ENCODE measurements at regions not wholly inside any gene's neighbourhood (a gene's known extent, or its start where the extent isn't known, plus 50 kb on each side); places are given as distances from the start of the nearest gene placed in this dataset.
"Not testable (repeated sequence)": the region's sequence is repeated elsewhere in the genome, so short reads cannot be mapped to it uniquely, and the experiment has no call there.

- peaks cover 14% of the 10 kb centered on the region for H3K27me3 Mint-ChIP-seq (ENCODE audit: low read depth)
- H3K9me3 Mint-ChIP-seq; H3K4me1 Mint-ChIP-seq (ENCODE audit: low read depth); H3K36me3 Mint-ChIP-seq (ENCODE audit: low read depth); H3K4me3 Mint-ChIP-seq; H3K27ac Mint-ChIP-seq: not testable (repeated sequence)
Measured at GRCh38 chr11:67846303-67846702, 157.6 kb downstream of the UNC93B1 start.

- not testable (repeated sequence) for H3K9me3 Mint-ChIP-seq; H3K27ac Mint-ChIP-seq; H3K4me1 Mint-ChIP-seq (ENCODE audit: low read depth); H3K36me3 Mint-ChIP-seq (ENCODE audit: low read depth); H3K4me3 Mint-ChIP-seq
- H3K27me3 Mint-ChIP-seq (ENCODE audit: low read depth), result peaks cover 20% of the 10 kb centered on the region
Measured at GRCh38 chr11:67845296-67845695, 158.6 kb downstream of the UNC93B1 start.

- H3K4me1 Mint-ChIP-seq (ENCODE audit: low read depth); H3K36me3 Mint-ChIP-seq (ENCODE audit: low read depth); H3K27ac Mint-ChIP-seq; H3K9me3 Mint-ChIP-seq; H3K4me3 Mint-ChIP-seq: not testable (repeated sequence)
- peaks cover 20% of the 10 kb centered on the region for H3K27me3 Mint-ChIP-seq (ENCODE audit: low read depth)
Measured at GRCh38 chr11:67840599-67840998, 163.3 kb downstream of the UNC93B1 start.

- not testable (repeated sequence) for H3K4me3 Mint-ChIP-seq; H3K27ac Mint-ChIP-seq; H3K9me3 Mint-ChIP-seq; H3K36me3 Mint-ChIP-seq (ENCODE audit: low read depth); H3K4me1 Mint-ChIP-seq (ENCODE audit: low read depth)
- H3K27me3 Mint-ChIP-seq (ENCODE audit: low read depth), result peaks cover 48% of the 10 kb centered on the region
Measured at GRCh38 chr11:67830152-67830551, 155.7 kb upstream of the ALDH3B2 start.

- H3K4me1 Mint-ChIP-seq (ENCODE audit: low read depth), result not testable (repeated sequence)
Measured at GRCh38 chr11:67826951-67827296, 152.5 kb upstream of the ALDH3B2 start.

GRCh38 chr11:67826028-67826950, 151.9 kb upstream of the ALDH3B2 start:
- not testable (repeated sequence) for H3K36me3 Mint-ChIP-seq (ENCODE audit: low read depth); H3K4me1 Mint-ChIP-seq (ENCODE audit: low read depth); H3K27ac Mint-ChIP-seq; H3K4me3 Mint-ChIP-seq; H3K9me3 Mint-ChIP-seq
- H3K27me3 Mint-ChIP-seq (ENCODE audit: low read depth), result peaks cover 40% of the 10 kb centered on the region

More at GRCh38 chr11:67826951-67827296, 152.5 kb upstream of the ALDH3B2 start:
- H3K4me3 Mint-ChIP-seq; H3K27ac Mint-ChIP-seq; H3K36me3 Mint-ChIP-seq (ENCODE audit: low read depth); H3K9me3 Mint-ChIP-seq: not testable (repeated sequence)
- H3K27me3 Mint-ChIP-seq (ENCODE audit: low read depth), result peaks cover 40% of the 10 kb centered on the region

GRCh38 chr11:67824861-67825260, 150.4 kb upstream of the ALDH3B2 start:
- H3K4me1 Mint-ChIP-seq (ENCODE audit: low read depth); H3K4me3 Mint-ChIP-seq; H3K27ac Mint-ChIP-seq; H3K9me3 Mint-ChIP-seq; H3K36me3 Mint-ChIP-seq (ENCODE audit: low read depth): not testable (repeated sequence)
- H3K27me3 Mint-ChIP-seq (ENCODE audit: low read depth), result peaks cover 37% of the 10 kb centered on the region

GRCh38 chr11:67820081-67820480, 145.7 kb upstream of the ALDH3B2 start:
- Mint-ChIP-seq H3K27me3 (ENCODE audit: low read depth) (peaks cover under 1% of the 10 kb centered on the region), H3K9me3 (no peaks in the 10 kb centered on the region), H3K4me3 (no peak overlapping the region), H3K27ac (no peak overlapping the region), H3K36me3 (ENCODE audit: low read depth) (no peaks in the 10 kb centered on the region), H3K4me1 (ENCODE audit: low read depth) (no peaks in the 10 kb centered on the region)

- not testable (repeated sequence) for H3K4me1 Mint-ChIP-seq (ENCODE audit: low read depth); H3K9me3 Mint-ChIP-seq; H3K27me3 Mint-ChIP-seq (ENCODE audit: low read depth); H3K4me3 Mint-ChIP-seq; H3K36me3 Mint-ChIP-seq (ENCODE audit: low read depth); H3K27ac Mint-ChIP-seq
Measured at GRCh38 chr11:67817558-67817957, 143.1 kb upstream of the ALDH3B2 start.

- H3K27ac Mint-ChIP-seq; H3K4me1 Mint-ChIP-seq (ENCODE audit: low read depth); H3K36me3 Mint-ChIP-seq (ENCODE audit: low read depth); H3K9me3 Mint-ChIP-seq; H3K4me3 Mint-ChIP-seq: not testable (repeated sequence)
- H3K27me3 Mint-ChIP-seq (ENCODE audit: low read depth), result peaks cover 28% of the 10 kb centered on the region
Measured at GRCh38 chr11:67809301-67809700, 134.9 kb upstream of the ALDH3B2 start.

GRCh38 chr11:67807896-67808295, 133.5 kb upstream of the ALDH3B2 start:
- H3K4me1 Mint-ChIP-seq (ENCODE audit: low read depth), result not testable (repeated sequence)

GRCh38 chr11:67806728-67807235, 132.4 kb upstream of the ALDH3B2 start:
- not testable (repeated sequence) for H3K27ac Mint-ChIP-seq; H3K9me3 Mint-ChIP-seq; H3K4me1 Mint-ChIP-seq (ENCODE audit: low read depth); H3K36me3 Mint-ChIP-seq (ENCODE audit: low read depth)
- H3K27me3 Mint-ChIP-seq (ENCODE audit: low read depth), result peaks cover 20% of the 10 kb centered on the region
- peak overlapping the region; percentile 15 for H3K4me3 Mint-ChIP-seq

More at GRCh38 chr11:67807896-67808295, 133.5 kb upstream of the ALDH3B2 start:
- peaks cover 28% of the 10 kb centered on the region for H3K27me3 Mint-ChIP-seq (ENCODE audit: low read depth)
- H3K36me3 Mint-ChIP-seq (ENCODE audit: low read depth); H3K4me3 Mint-ChIP-seq; H3K27ac Mint-ChIP-seq; H3K9me3 Mint-ChIP-seq: not testable (repeated sequence)

- H3K36me3 Mint-ChIP-seq (ENCODE audit: low read depth); H3K9me3 Mint-ChIP-seq; H3K4me1 Mint-ChIP-seq (ENCODE audit: low read depth); H3K27ac Mint-ChIP-seq: not testable (repeated sequence)
- Mint-ChIP-seq H3K4me3 (peak overlapping the region; percentile 90), H3K27me3 (ENCODE audit: low read depth) (peaks cover 17% of the 10 kb centered on the region)
Measured at GRCh38 chr11:67806183-67806582, 131.8 kb upstream of the ALDH3B2 start.

- H3K9me3 Mint-ChIP-seq; H3K4me1 Mint-ChIP-seq (ENCODE audit: low read depth); H3K36me3 Mint-ChIP-seq (ENCODE audit: low read depth): not testable (repeated sequence)
- Mint-ChIP-seq H3K27me3 (ENCODE audit: low read depth) (peaks cover 17% of the 10 kb centered on the region), H3K27ac (peak overlapping the region; percentile 98), H3K4me3 (peak overlapping the region; percentile 90)
Measured at GRCh38 chr11:67805253-67806126, 131.1 kb upstream of the ALDH3B2 start.
